ENCODE measurements at regions not wholly inside any gene's neighbourhood (a gene's known extent, or its start where the extent isn't known, plus 50 kb on each side); places are given as distances from the start of the nearest gene placed in this dataset.

- ChIA-PET POLR2A (no interaction called here), CTCF (no interaction called here)
- Mint-ChIP-seq H3K36me3 (no peaks in the 10 kb centered on the region), H3K9me3 (peaks cover 0 to 7% (median 0%) of the 10 kb centered on the region in 11 donors), H3K4me1 (no peaks in the 10 kb centered on the region), H3K4me3 (no peak overlapping the region), H3K27ac (no peak overlapping the region), H3K27me3 (peaks cover 11 to 40% (median 15%) of the 10 kb centered on the region in 5 donors)
- Histone ChIP-seq H3K36me3 (ENCODE audit: control insufficient read depth in 2 of 3, insufficient read depth in 3 of 3, low read length in 3 of 3) (no peaks in the 10 kb centered on the region), H3K27me3 (ENCODE audit: control insufficient read depth in 2 of 2, insufficient read depth in 2 of 2, low read length in 2 of 2) (no peaks in the 10 kb centered on the region), H3K9me3 (ENCODE audit: control insufficient read depth in 2 of 3, low read length in 3 of 3) (no peaks in the 10 kb centered on the region), H3K4me3 (ENCODE audit: low read length) (no peak overlapping the region), H3K4me1 (ENCODE audit: control insufficient read depth in 2 of 2, insufficient read depth in 2 of 2, low read length in 2 of 2) (no peaks in the 10 kb centered on the region), H3K27ac (ENCODE audit: low read depth, low read length) (no peak overlapping the region)
- intact Hi-C loops (cut with micrococcal nuclease), result no loop called here
- DNase-seq, result no peak
- ATAC-seq, result no peak
Measured at GRCh38 chr16:9153502-9153864, 62.0 kb downstream of the HAPSTR1 start.

- Mint-ChIP-seq H3K27me3 (peaks cover 13 to 42% (median 21%) of the 10 kb centered on the region in 5 donors), H3K36me3 (no peaks in the 10 kb centered on the region), H3K9me3 (peaks cover 0 to 7% (median 0%) of the 10 kb centered on the region in 11 donors), H3K4me1 (peaks cover 0 to 2% (median 0%) of the 10 kb centered on the region in 7 donors), H3K27ac (no peak overlapping the region), H3K4me3 (no peak overlapping the region)
- Histone ChIP-seq H3K4me3 (ENCODE audit: low read length) (no peak overlapping the region), H3K36me3 (ENCODE audit: control insufficient read depth in 2 of 3, insufficient read depth in 3 of 3, low read length in 3 of 3) (no peaks in the 10 kb centered on the region), H3K27me3 (ENCODE audit: control insufficient read depth in 2 of 2, insufficient read depth in 2 of 2, low read length in 2 of 2) (peaks cover 0 to 1% of the 10 kb centered on the region in 2 donors), H3K9me3 (ENCODE audit: control insufficient read depth in 2 of 3, low read length in 3 of 3) (no peaks in the 10 kb centered on the region), H3K4me1 (ENCODE audit: control insufficient read depth in 2 of 2, insufficient read depth in 2 of 2, low read length in 2 of 2) (no peaks in the 10 kb centered on the region), H3K27ac (ENCODE audit: low read depth, low read length) (no peak overlapping the region)
- ATAC-seq (no peak), DNase-seq (no peak)
- intact Hi-C loops (cut with micrococcal nuclease), result no loop called here
- ChIA-PET POLR2A (no interaction called here), CTCF (no interaction called here)
Measured at GRCh38 chr16:9154567-9155410, 63.3 kb downstream of the HAPSTR1 start.

GRCh38 chr16:9155871-9156270 lies 64.4 kb downstream of the HAPSTR1 start:
- no peaks in the 10 kb centered on the region for H3K36me3 ChIP-seq (ENCODE audit: control insufficient read depth in 2 of 3, insufficient read depth in 3 of 3, low read length in 3 of 3)
- Mint-ChIP-seq H3K9me3 (peaks cover 0 to 7% (median 0%) of the 10 kb centered on the region in 11 donors), H3K4me3 (no peak overlapping the region), H3K27ac (no peak overlapping the region), H3K4me1 (peaks cover 0 to 8% (median 0%) of the 10 kb centered on the region in 7 donors), H3K27me3 (peaks cover 23 to 50% (median 29%) of the 10 kb centered on the region in 5 donors), H3K36me3 (no peaks in the 10 kb centered on the region)
- no peak overlapping the region for H3K4me3 ChIP-seq (ENCODE audit: low read length)
- intact Hi-C loops (cut with micrococcal nuclease), result no loop called here
- ChIA-PET POLR2A (no interaction called here), CTCF (no interaction called here)
- no peak overlapping the region for H3K27ac ChIP-seq (ENCODE audit: low read depth, low read length)
- H3K4me1 ChIP-seq (ENCODE audit: control insufficient read depth in 2 of 2, insufficient read depth in 2 of 2, low read length in 2 of 2), result no peaks in the 10 kb centered on the region
- ATAC-seq, result no peak
- no peak for DNase-seq
- H3K9me3 ChIP-seq (ENCODE audit: control insufficient read depth in 2 of 3, low read length in 3 of 3), result no peaks in the 10 kb centered on the region
- peaks cover 0 to 4% of the 10 kb centered on the region in 2 donors for H3K27me3 ChIP-seq (ENCODE audit: control insufficient read depth in 2 of 2, insufficient read depth in 2 of 2, low read length in 2 of 2)

GRCh38 chr16:9159839-9160550 lies 68.6 kb downstream of the HAPSTR1 start:
- intact Hi-C loops (cut with micrococcal nuclease), result no loop called here
- Histone ChIP-seq H3K36me3 (ENCODE audit: control insufficient read depth in 2 of 3, insufficient read depth in 3 of 3, low read length in 3 of 3) (no peaks in the 10 kb centered on the region), H3K27ac (ENCODE audit: low read depth, low read length) (no peak overlapping the region), H3K9me3 (ENCODE audit: control insufficient read depth in 2 of 3, low read length in 3 of 3) (no peaks in the 10 kb centered on the region), H3K4me3 (ENCODE audit: low read length) (no peak overlapping the region), H3K4me1 (ENCODE audit: control insufficient read depth in 2 of 2, insufficient read depth in 2 of 2, low read length in 2 of 2) (no peaks in the 10 kb centered on the region), H3K27me3 (ENCODE audit: control insufficient read depth in 2 of 2, insufficient read depth in 2 of 2, low read length in 2 of 2) (peaks cover 0 to 4% of the 10 kb centered on the region in 2 donors)
- POLR2A ChIA-PET, result no interaction called here
- DNase-seq (peak in 4 of 9 donors; percentile 29 to 70 (median 34)), ATAC-seq (no peak)
- Mint-ChIP-seq H3K27me3 (peaks cover 18 to 41% (median 25%) of the 10 kb centered on the region in 5 donors), H3K36me3 (no peaks in the 10 kb centered on the region), H3K4me3 (peak overlapping the region in 1 of 10 donors; percentile 27), H3K9me3 (peaks cover 0 to 3% (median 0%) of the 10 kb centered on the region in 11 donors), H3K4me1 (peaks cover 0 to 8% (median 0%) of the 10 kb centered on the region in 7 donors), H3K27ac (no peak overlapping the region)
- CTCF ChIA-PET, result no interaction called here

GRCh38 chr16:9160551-9160911 lies 69.1 kb downstream of the HAPSTR1 start:
- Mint-ChIP-seq H3K4me3 (no peak overlapping the region), H3K4me1 (peaks cover 0 to 8% (median 0%) of the 10 kb centered on the region in 7 donors), H3K36me3 (no peaks in the 10 kb centered on the region), H3K27me3 (peaks cover 15 to 36% (median 20%) of the 10 kb centered on the region in 5 donors), H3K9me3 (peaks cover 0 to 3% (median 0%) of the 10 kb centered on the region in 11 donors), H3K27ac (no peak overlapping the region)
- H3K27ac ChIP-seq (ENCODE audit: low read depth, low read length), result no peak overlapping the region
- H3K27me3 ChIP-seq (ENCODE audit: control insufficient read depth in 2 of 2, insufficient read depth in 2 of 2, low read length in 2 of 2), result peaks cover 0 to 4% of the 10 kb centered on the region in 2 donors
- ATAC-seq, result no peak
- no peaks in the 10 kb centered on the region for H3K9me3 ChIP-seq (ENCODE audit: control insufficient read depth in 2 of 3, low read length in 3 of 3)
- POLR2A ChIA-PET, result no interaction called here
- H3K36me3 ChIP-seq (ENCODE audit: control insufficient read depth in 2 of 3, insufficient read depth in 3 of 3, low read length in 3 of 3), result no peaks in the 10 kb centered on the region
- no peaks in the 10 kb centered on the region for H3K4me1 ChIP-seq (ENCODE audit: control insufficient read depth in 2 of 2, insufficient read depth in 2 of 2, low read length in 2 of 2)
- H3K4me3 ChIP-seq (ENCODE audit: low read length), result no peak overlapping the region
- no peak for DNase-seq
- intact Hi-C loops (cut with micrococcal nuclease), result no loop called here
- CTCF ChIA-PET, result no interaction called here

GRCh38 chr16:9165681-9166080 lies 74.2 kb downstream of the HAPSTR1 start:
- Mint-ChIP-seq H3K9me3 (peaks cover 0 to 1% (median 0%) of the 10 kb centered on the region in 11 donors), H3K4me3 (no peak overlapping the region), H3K36me3 (no peaks in the 10 kb centered on the region), H3K27ac (no peak overlapping the region), H3K27me3 (peaks cover 0 to 7% (median 0%) of the 10 kb centered on the region in 5 donors), H3K4me1 (no peaks in the 10 kb centered on the region)
- H3K27me3 ChIP-seq (ENCODE audit: control insufficient read depth in 2 of 2, insufficient read depth in 2 of 2, low read length in 2 of 2), result no peaks in the 10 kb centered on the region
- H3K4me1 ChIP-seq (ENCODE audit: control insufficient read depth in 2 of 2, insufficient read depth in 2 of 2, low read length in 2 of 2), result no peaks in the 10 kb centered on the region
- DNase-seq, result no peak
- no peaks in the 10 kb centered on the region for H3K9me3 ChIP-seq (ENCODE audit: control insufficient read depth in 2 of 3, low read length in 3 of 3)
- ATAC-seq, result no peak
- ChIA-PET CTCF (no interaction called here), POLR2A (no interaction called here)
- H3K27ac ChIP-seq (ENCODE audit: low read depth, low read length), result no peak overlapping the region
- no peaks in the 10 kb centered on the region for H3K36me3 ChIP-seq (ENCODE audit: control insufficient read depth in 2 of 3, insufficient read depth in 3 of 3, low read length in 3 of 3)
- intact Hi-C loops (cut with micrococcal nuclease), result no loop called here
- H3K4me3 ChIP-seq (ENCODE audit: low read length), result no peak overlapping the region
